Mammary epithelial cell (primary cell): ENCODE measurements at regions not wholly inside any gene's neighbourhood (a gene's known extent, or its start where the extent isn't known, plus 50 kb on each side); places are given as distances from the start of the nearest gene placed in this dataset.

ENCODE experiments used
- CTCF ChIP-seq, 2 donors: IDR thresholded peaks in 1 of 2; conservative IDR thresholded peaks in 1 of 2; 2 replicates each; pipeline ENCODE4 v1.5.1; 2011 to 2012; ENCODE audit warnings: inconsistent platforms in 2 of 2, low read length in 2 of 2, mild to moderate bottlenecking in 2 of 2, control low read depth in 1 of 2, low read depth in 1 of 2; ENCODE audit not compliant: insufficient read depth in 1 of 2; ENCODE audit errors: extremely low read depth in 1 of 2
- EZH2 ChIP-seq: IDR thresholded peaks from 2 replicates; pipeline ENCODE4 v1.6.1; 2012; ENCODE audit warnings: low read length, inconsistent platforms, borderline replicate concordance

- TF ChIP-seq CTCF (conservative IDR thresholded peaks at IDR 0.05 in 1 of 2, IDR thresholded peaks at IDR 0.05 in 1 of 2; ENCODE audit: extremely low read depth in 1 of 2, insufficient read depth in 1 of 2, low read depth in 1 of 2, low read length in 2 of 2) (no peak), EZH2 (no peak)
These were observed 496.7 kb downstream of the MATN1 start for GRCh38 chr1:30226648-30227047.
